GM10266 (cell line): ENCODE measurements at regions not wholly inside any gene's neighbourhood (a gene's known extent, or its start where the extent isn't known, plus 50 kb on each side); places are given as distances from the start of the nearest gene placed in this dataset.

ENCODE experiments used
- DNase-seq: peaks from one replicate; pipeline ENCODE4 v3.0.0; 2012; ENCODE audit errors: extremely low spot score
- TF ChIP-seq, protein P1 (sequence below): IDR thresholded peaks from 2 replicates; pipeline ENCODE4 v1.5.1; 2012; ENCODE audit warnings: mild to moderate bottlenecking, low read depth; ENCODE audit not compliant: control insufficient read depth, insufficient read depth; ENCODE audit errors: missing control alignments

DNA sequence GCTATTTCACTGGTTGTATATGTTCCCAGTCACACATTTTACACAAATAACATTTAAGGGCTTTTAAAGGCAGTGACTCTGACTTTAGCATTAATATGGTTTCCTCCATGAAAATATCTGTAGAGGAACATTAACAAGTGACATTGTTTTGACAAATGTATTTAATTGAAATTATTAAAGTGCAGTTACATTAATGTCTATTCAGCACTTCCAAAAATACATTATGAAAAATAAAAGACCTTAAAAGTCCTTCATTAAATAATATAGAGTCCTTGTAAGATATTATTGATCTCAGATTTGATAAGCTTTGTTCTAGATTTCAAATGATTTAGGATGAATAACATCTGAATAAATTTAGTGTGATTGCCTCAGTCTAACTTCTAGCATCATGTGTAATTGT is 951.9 kb upstream of the CHORDC1 start:
- TF ChIP-seq, protein P1, sequence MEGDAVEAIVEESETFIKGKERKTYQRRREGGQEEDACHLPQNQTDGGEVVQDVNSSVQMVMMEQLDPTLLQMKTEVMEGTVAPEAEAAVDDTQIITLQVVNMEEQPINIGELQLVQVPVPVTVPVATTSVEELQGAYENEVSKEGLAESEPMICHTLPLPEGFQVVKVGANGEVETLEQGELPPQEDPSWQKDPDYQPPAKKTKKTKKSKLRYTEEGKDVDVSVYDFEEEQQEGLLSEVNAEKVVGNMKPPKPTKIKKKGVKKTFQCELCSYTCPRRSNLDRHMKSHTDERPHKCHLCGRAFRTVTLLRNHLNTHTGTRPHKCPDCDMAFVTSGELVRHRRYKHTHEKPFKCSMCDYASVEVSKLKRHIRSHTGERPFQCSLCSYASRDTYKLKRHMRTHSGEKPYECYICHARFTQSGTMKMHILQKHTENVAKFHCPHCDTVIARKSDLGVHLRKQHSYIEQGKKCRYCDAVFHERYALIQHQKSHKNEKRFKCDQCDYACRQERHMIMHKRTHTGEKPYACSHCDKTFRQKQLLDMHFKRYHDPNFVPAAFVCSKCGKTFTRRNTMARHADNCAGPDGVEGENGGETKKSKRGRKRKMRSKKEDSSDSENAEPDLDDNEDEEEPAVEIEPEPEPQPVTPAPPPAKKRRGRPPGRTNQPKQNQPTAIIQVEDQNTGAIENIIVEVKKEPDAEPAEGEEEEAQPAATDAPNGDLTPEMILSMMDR = no peak
- no peak for DNase-seq

DNA sequence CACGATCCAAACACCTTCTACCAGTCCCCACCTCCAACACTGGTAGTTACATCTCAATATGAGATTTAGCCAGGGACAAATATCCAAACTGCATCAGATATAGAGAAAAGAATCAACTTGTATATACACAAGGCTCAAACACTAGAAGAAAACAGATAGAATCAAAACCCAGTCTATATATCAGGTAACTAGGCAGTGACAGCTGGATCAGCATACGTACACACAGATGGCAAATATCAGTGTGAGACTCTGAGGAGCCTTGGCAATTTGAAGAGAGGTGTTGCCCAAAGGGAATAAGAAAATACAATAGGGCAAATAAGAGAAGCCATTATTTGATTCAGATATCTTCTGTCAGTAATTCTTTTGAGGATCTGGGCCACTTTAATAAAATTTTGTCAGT is 951.3 kb upstream of the CHORDC1 start:
- no peak for DNase-seq
- TF ChIP-seq, protein P1 = no peak

GRCh38 chr11:91173701-91174100 is 950.9 kb upstream of the CHORDC1 start:
- TF ChIP-seq, protein P1 = no peak
- no peak for DNase-seq

DNA sequence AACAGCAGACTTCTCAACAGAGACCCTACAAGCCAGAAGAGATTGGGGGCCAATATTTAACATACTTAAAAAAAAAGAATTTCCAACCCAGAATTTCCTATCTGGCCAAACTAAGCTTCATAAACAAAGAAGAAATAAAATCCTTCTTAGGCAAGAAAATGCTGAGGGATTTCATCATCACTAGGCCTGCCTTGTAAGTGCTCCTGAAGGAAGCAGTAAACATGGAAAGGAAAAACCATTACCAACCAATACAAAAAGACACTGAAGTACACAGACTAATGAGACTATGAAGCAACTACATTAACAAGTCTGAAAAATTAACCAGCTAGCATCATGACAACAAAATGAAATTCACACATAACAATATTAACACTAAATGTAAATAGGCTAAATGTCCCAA is 947.9 kb upstream of the CHORDC1 start:
- no peak for DNase-seq
- TF ChIP-seq, protein P1 = no peak

DNA sequence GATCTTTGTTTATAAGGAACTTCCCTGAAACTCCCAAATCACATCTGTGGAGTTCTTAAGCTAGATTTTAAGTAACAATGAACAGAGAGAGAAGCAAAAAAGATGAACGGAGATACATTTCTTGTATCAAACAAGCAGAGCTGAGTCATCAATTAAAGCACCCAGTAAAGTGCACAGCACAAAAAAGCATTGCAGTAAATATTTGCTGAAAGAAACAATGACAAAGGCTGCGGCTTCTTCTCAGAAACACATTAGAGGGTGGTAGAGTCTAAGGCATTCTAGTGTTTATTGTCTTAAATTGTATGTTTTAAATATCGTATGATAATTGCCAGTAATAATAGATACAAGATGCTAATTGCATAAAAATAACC is 941.6 kb upstream of the CHORDC1 start:
- TF ChIP-seq, protein P1 = no peak
- DNase-seq = no peak

DNA sequence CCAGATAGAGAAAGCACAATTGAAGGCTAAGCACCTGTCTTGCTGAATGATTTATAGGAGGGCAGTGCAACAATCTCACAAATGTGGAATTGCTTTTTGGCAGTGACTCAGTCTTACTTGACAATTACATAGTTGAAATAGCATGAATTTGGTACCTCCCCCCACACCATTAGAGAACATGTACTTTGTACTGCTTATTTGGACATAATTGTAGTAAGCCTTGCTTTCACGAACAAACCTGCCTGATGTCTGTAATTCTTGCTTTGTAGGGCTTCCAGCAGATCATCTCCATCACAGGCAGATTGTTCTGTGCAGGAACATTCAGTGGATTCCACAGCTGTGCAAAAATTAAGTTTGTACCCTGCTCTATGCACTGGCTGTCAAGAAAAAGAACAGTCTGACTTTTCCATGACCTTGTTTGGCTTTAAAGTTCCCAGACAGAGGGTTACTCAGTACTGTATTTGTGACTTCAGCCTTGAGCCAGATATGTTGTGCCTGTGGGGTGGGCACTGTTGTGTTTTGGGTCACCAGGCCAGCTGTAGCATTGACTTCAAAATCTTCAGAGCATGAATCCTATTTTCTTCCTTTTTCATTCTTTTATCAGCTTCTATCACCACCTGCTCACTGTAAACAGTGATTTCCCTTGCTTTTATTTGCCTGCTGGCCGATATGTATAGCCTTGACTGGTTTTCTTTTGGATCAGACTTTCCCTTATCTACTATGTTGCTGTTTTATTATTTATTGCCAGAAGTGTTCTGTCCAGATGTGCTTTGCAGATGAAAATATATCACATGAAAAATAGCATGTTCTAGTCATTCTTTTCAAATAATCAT is 941.0 kb upstream of the CHORDC1 start:
- TF ChIP-seq, protein P1 = no peak
- no peak for DNase-seq

DNA sequence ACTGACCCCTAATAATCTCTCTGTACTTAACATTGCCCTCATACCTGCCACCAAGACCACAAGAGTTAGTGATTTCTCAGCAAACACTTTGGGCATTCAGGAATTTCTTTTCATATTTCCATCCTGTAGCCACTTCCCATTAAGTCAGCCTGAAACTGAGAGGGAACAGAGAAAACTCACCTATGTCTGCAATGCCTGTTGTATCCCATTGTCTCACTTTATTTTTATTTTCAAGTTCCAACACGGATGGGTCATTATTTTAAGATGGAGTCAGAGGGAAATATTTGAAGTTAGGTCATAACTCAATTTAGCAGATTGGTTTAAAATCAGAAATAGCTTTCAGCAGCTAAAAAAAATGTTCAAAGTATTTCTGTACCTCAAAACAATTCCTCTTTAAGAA is 937.8 kb upstream of the CHORDC1 start:
- TF ChIP-seq, protein P1 = no peak
- DNase-seq = no peak
